Fibroblast of villous mesenchyme (primary cell): ENCODE measurements at regions not wholly inside any gene's neighbourhood (a gene's known extent, or its start where the extent isn't known, plus 50 kb on each side); places are given as distances from the start of the nearest gene placed in this dataset.

Experiments
- DNase-seq: peaks from one replicate; pipeline ENCODE4 v3.0.0-alpha.2; 2010; ENCODE audit warnings: low read depth
- H3K4me3 ChIP-seq: 2 replicates; pipeline ENCODE4 v1.5.1; 2011; ENCODE audit warnings: low read depth, mild to moderate bottlenecking, low read length
- CTCF ChIP-seq: IDR thresholded peaks from 2 replicates; pipeline ENCODE4 v1.5.1; 2012; ENCODE audit warnings: low read depth, mild to moderate bottlenecking, low read length; ENCODE audit not compliant: insufficient read depth

GRCh38 chr5:3896098-3896497, 300.5 kb downstream of the IRX1 start:
- no peak overlapping the region for H3K4me3 ChIP-seq
- TF ChIP-seq CTCF = no peak
- DNase-seq = no peak

GRCh38 chr5:3899093-3899492, 303.5 kb downstream of the IRX1 start:
- DNase-seq = no peak
- TF ChIP-seq CTCF = no peak
- H3K4me3 ChIP-seq = no peak overlapping the region

- H3K4me3 ChIP-seq = no peak overlapping the region
- no peak for DNase-seq
- no peak for TF ChIP-seq CTCF
Measured at GRCh38 chr5:3904584-3904983, 309.0 kb downstream of the IRX1 start.

- H3K4me3 ChIP-seq = no peak overlapping the region
- DNase-seq = no peak
- TF ChIP-seq CTCF = no peak
Measured at GRCh38 chr5:3905031-3905430, 309.4 kb downstream of the IRX1 start.

- no peak for DNase-seq
- TF ChIP-seq CTCF = no peak
- no peak overlapping the region for H3K4me3 ChIP-seq
Measured at GRCh38 chr5:3905521-3905920, 309.9 kb downstream of the IRX1 start.

GRCh38 chr5:3911111-3911510, 315.5 kb downstream of the IRX1 start:
- no peak for TF ChIP-seq CTCF
- DNase-seq = no peak
- no peak overlapping the region for H3K4me3 ChIP-seq

GRCh38 chr5:3911773-3912172, 316.1 kb downstream of the IRX1 start:
- no peak for DNase-seq
- no peak for TF ChIP-seq CTCF
- H3K4me3 ChIP-seq = no peak overlapping the region
